ENCODE measurements at regions not wholly inside any gene's neighbourhood (a gene's known extent, or its start where the extent isn't known, plus 50 kb on each side); places are given as distances from the start of the nearest gene placed in this dataset.

GRCh38 chr2:49767316-49767715 lies 613.0 kb upstream of the FSHR start:
- TF ChIP-seq, protein P1, sequence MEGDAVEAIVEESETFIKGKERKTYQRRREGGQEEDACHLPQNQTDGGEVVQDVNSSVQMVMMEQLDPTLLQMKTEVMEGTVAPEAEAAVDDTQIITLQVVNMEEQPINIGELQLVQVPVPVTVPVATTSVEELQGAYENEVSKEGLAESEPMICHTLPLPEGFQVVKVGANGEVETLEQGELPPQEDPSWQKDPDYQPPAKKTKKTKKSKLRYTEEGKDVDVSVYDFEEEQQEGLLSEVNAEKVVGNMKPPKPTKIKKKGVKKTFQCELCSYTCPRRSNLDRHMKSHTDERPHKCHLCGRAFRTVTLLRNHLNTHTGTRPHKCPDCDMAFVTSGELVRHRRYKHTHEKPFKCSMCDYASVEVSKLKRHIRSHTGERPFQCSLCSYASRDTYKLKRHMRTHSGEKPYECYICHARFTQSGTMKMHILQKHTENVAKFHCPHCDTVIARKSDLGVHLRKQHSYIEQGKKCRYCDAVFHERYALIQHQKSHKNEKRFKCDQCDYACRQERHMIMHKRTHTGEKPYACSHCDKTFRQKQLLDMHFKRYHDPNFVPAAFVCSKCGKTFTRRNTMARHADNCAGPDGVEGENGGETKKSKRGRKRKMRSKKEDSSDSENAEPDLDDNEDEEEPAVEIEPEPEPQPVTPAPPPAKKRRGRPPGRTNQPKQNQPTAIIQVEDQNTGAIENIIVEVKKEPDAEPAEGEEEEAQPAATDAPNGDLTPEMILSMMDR (conservative IDR thresholded peaks at IDR 0.05), result no peak

More at GRCh38 chr2:49767316-49767715, 613.0 kb upstream of the FSHR start:
- Histone ChIP-seq H3K27me3 (ENCODE audit: insufficient read depth, low read length) (no peaks in the 10 kb centered on the region), H3K23me2 (ENCODE audit: insufficient read length, low read depth, low read length, poor library complexity, severe bottlenecking) (no peaks in the 10 kb centered on the region), H3K9me3 (ENCODE audit: control insufficient read depth, low read depth, low read length) (no peaks in the 10 kb centered on the region), H2BK5ac (ENCODE audit: insufficient read length, low read length) (no peak overlapping the region), H3K18ac (ENCODE audit: insufficient read length, low read depth, low read length) (no peak overlapping the region), H2AK5ac (ENCODE audit: insufficient read length, low read length) (no peak overlapping the region), H3K4me1 (ENCODE audit: insufficient read depth, low read length) (no peaks in the 10 kb centered on the region), H3K27ac (ENCODE audit: insufficient read length, low read depth, low read length) (no peak overlapping the region), H2BK20ac (ENCODE audit: low read depth, low read length, poor library complexity, severe bottlenecking) (no peak overlapping the region), H3K56ac (ENCODE audit: insufficient read length, low read depth, low read length) (no peak overlapping the region), H3K79me1 (ENCODE audit: insufficient read depth, low read depth, low read length, poor library complexity, severe bottlenecking) (no peaks in the 10 kb centered on the region), H3K9ac (ENCODE audit: extremely low read depth, insufficient read length, low read length) (no peak overlapping the region), H4K5ac (ENCODE audit: insufficient read length, low read depth, low read length) (no peak overlapping the region), H3K79me2 (ENCODE audit: insufficient read depth, low read length) (no peaks in the 10 kb centered on the region), H4K20me1 (ENCODE audit: control insufficient read depth, insufficient read depth, insufficient read length) (no peaks in the 10 kb centered on the region), H2BK12ac (ENCODE audit: insufficient read length, low read depth, low read length) (no peak overlapping the region), H3K4me2 (ENCODE audit: insufficient read depth, insufficient read length, low read length) (no peak overlapping the region), H3T11ph (ENCODE audit: low read length) (no peak overlapping the region), H2BK15ac (ENCODE audit: low read depth, low read length) (no peak overlapping the region), H4K91ac (ENCODE audit: insufficient read length, low read depth, low read length) (no peak overlapping the region), H3K14ac (ENCODE audit: insufficient read depth, low read length) (no peak overlapping the region), H4K8ac (replicated peaks; ENCODE audit: insufficient read length, low read depth, low read length) (no peak overlapping the region), H2BK120ac (ENCODE audit: low read depth, low read length, poor library complexity, severe bottlenecking) (no peak overlapping the region), H3K4ac (ENCODE audit: low read depth, low read length) (no peak overlapping the region), H3K23ac (ENCODE audit: insufficient read length, low read depth, low read length) (no peak overlapping the region), H2AFZ (ENCODE audit: low read length) (no peak overlapping the region)
- Mint-ChIP-seq H3K4me3 (no peak overlapping the region), H3K4me1 (no peaks in the 10 kb centered on the region), H3K36me3 (ENCODE audit: insufficient read depth in 1 of 3, low read depth in 3 of 3) (no peaks in the 10 kb centered on the region), H3K9me3 (no peaks in the 10 kb centered on the region), H3K27ac (no peak overlapping the region), H3K27me3 (ENCODE audit: low read depth) (no peaks in the 10 kb centered on the region)
- no peak for DNase-seq
- no CpG with 5 or more reads among the region's 3 CpGs for WGBS (ENCODE audit: extremely low coverage, insufficient read length, low lambda C conversion rate)
